ENCODE measurements at regions not wholly inside any gene's neighbourhood (a gene's known extent, or its start where the extent isn't known, plus 50 kb on each side); places are given as distances from the start of the nearest gene placed in this dataset.

- Mint-ChIP-seq H3K27ac (no peak overlapping the region), H3K4me3 (no peak overlapping the region), H3K9me3 (no peaks in the 10 kb centered on the region), H3K4me1 (ENCODE audit: low read depth) (no peaks in the 10 kb centered on the region), H3K27me3 (no peaks in the 10 kb centered on the region), H3K36me3 (ENCODE audit: low read depth) (no peaks in the 10 kb centered on the region)
- intact Hi-C loops (cut with micrococcal nuclease): no loop called here
Observed at GRCh38 chr17:70969521-70970034, 800.2 kb downstream of the KCNJ2 start.

- Mint-ChIP-seq H3K4me1 (ENCODE audit: low read depth) (no peaks in the 10 kb centered on the region), H3K9me3 (peaks cover 25% of the 10 kb centered on the region), H3K36me3 (ENCODE audit: low read depth) (no peaks in the 10 kb centered on the region), H3K4me3 (no peak overlapping the region), H3K27me3 (no peaks in the 10 kb centered on the region), H3K27ac (no peak overlapping the region)
- intact Hi-C loops (cut with micrococcal nuclease): no loop called here
Observed at GRCh38 chr17:70976447-70976846, 807.1 kb downstream of the KCNJ2 start.

GRCh38 chr17:70984873-70985272 lies 815.5 kb downstream of the KCNJ2 start:
- H3K27me3 Mint-ChIP-seq: no peaks in the 10 kb centered on the region
- no peaks in the 10 kb centered on the region for H3K36me3 Mint-ChIP-seq (ENCODE audit: low read depth)
- peaks cover 41% of the 10 kb centered on the region for H3K9me3 Mint-ChIP-seq
- no peak overlapping the region for H3K27ac Mint-ChIP-seq
- H3K4me1 Mint-ChIP-seq (ENCODE audit: low read depth): no peaks in the 10 kb centered on the region
- no peak overlapping the region for H3K4me3 Mint-ChIP-seq
- intact Hi-C loops (cut with micrococcal nuclease): no loop called here

- Mint-ChIP-seq H3K9me3 (peaks cover 57% of the 10 kb centered on the region), H3K27me3 (no peaks in the 10 kb centered on the region), H3K4me3 (no peak overlapping the region), H3K36me3 (ENCODE audit: low read depth) (no peaks in the 10 kb centered on the region), H3K4me1 (ENCODE audit: low read depth) (no peaks in the 10 kb centered on the region), H3K27ac (no peak overlapping the region)
- intact Hi-C loops (cut with micrococcal nuclease): no loop called here
Observed at GRCh38 chr17:70987867-70988340, 818.6 kb downstream of the KCNJ2 start.

GRCh38 chr17:70988622-70989021 lies 819.3 kb downstream of the KCNJ2 start:
- Mint-ChIP-seq H3K4me3 (no peak overlapping the region), H3K9me3 (peaks cover 56% of the 10 kb centered on the region)
- intact Hi-C loops (cut with micrococcal nuclease): no loop called here

GRCh38 chr17:70989280-70989679 lies 819.9 kb downstream of the KCNJ2 start:
- H3K36me3 Mint-ChIP-seq (ENCODE audit: low read depth): no peaks in the 10 kb centered on the region
- intact Hi-C loops (cut with micrococcal nuclease): no loop called here
- no peaks in the 10 kb centered on the region for H3K4me1 Mint-ChIP-seq (ENCODE audit: low read depth)
- peaks cover 49% of the 10 kb centered on the region for H3K9me3 Mint-ChIP-seq
- H3K27ac Mint-ChIP-seq: no peak overlapping the region
- no peak overlapping the region for H3K4me3 Mint-ChIP-seq
- H3K27me3 Mint-ChIP-seq: no peaks in the 10 kb centered on the region

More at GRCh38 chr17:70988622-70989021, 819.3 kb downstream of the KCNJ2 start:
- Mint-ChIP-seq H3K36me3 (ENCODE audit: low read depth) (no peaks in the 10 kb centered on the region), H3K27ac (no peak overlapping the region), H3K4me1 (ENCODE audit: low read depth) (no peaks in the 10 kb centered on the region), H3K27me3 (no peaks in the 10 kb centered on the region)

GRCh38 chr17:70994194-70994593 lies 824.9 kb downstream of the KCNJ2 start:
- H3K4me1 Mint-ChIP-seq (ENCODE audit: low read depth): no peaks in the 10 kb centered on the region
- intact Hi-C loops (cut with micrococcal nuclease): no loop called here
- no peaks in the 10 kb centered on the region for H3K27me3 Mint-ChIP-seq
- no peaks in the 10 kb centered on the region for H3K36me3 Mint-ChIP-seq (ENCODE audit: low read depth)
- H3K4me3 Mint-ChIP-seq: no peak overlapping the region
- peaks cover 48% of the 10 kb centered on the region for H3K9me3 Mint-ChIP-seq
- no peak overlapping the region for H3K27ac Mint-ChIP-seq

- H3K4me3 Mint-ChIP-seq: no peak overlapping the region
- no peaks in the 10 kb centered on the region for H3K4me1 Mint-ChIP-seq (ENCODE audit: low read depth)
- no peaks in the 10 kb centered on the region for H3K27me3 Mint-ChIP-seq
- H3K9me3 Mint-ChIP-seq: peaks cover 33% of the 10 kb centered on the region
- intact Hi-C loops (cut with micrococcal nuclease): no loop called here
- no peak overlapping the region for H3K27ac Mint-ChIP-seq
- H3K36me3 Mint-ChIP-seq (ENCODE audit: low read depth): no peaks in the 10 kb centered on the region
Observed at GRCh38 chr17:70995997-70996396, 826.7 kb downstream of the KCNJ2 start.

DNA sequence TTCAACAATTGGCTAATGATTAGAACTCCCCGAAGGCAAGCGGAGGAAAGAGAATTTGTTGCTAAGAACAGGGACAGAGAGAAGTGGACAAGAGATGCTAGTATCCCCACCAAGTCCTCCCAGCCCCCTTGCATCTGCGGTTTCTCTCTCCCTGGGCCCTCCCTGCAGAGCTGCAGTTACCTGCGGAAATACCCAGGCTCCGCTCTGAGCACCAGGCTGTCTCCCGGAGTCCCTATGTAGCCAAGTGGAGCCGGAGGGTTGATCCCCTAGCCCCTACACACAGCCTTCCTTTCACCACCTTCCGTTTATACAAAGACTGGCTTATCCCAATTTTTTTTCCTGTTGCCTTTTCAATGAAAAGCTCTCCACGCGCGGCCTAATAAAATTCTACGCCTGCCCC lies 834.4 kb downstream of the KCNJ2 start:
- intact Hi-C loops (cut with micrococcal nuclease): no loop called here
- H3K27ac Mint-ChIP-seq: no peak overlapping the region
- no peaks in the 10 kb centered on the region for H3K4me1 Mint-ChIP-seq (ENCODE audit: low read depth)
- no peaks in the 10 kb centered on the region for H3K36me3 Mint-ChIP-seq (ENCODE audit: low read depth)
- no peaks in the 10 kb centered on the region for H3K27me3 Mint-ChIP-seq
- peaks cover 25% of the 10 kb centered on the region for H3K9me3 Mint-ChIP-seq
- H3K4me3 Mint-ChIP-seq: no peak overlapping the region

DNA sequence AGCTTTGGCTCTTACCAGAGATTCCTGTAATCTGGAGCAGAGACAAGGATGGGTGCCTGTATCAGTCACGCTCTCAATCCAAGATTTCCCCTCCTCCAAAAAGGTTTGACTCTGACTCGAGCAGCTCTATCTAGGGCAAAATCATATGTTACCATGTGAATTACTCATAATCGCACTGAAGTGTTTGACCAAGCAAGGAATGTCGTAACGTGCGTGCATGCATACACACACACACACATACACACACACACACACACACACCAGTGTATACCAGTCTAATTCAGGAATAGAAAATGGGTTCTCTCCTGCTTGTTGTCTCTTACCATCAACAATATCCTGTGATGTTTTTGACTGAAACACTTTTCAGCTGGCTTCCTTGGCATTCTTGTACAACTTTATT lies 835.1 kb downstream of the KCNJ2 start:
- Mint-ChIP-seq H3K4me3 (no peak overlapping the region), H3K9me3 (peaks cover 25% of the 10 kb centered on the region), H3K27me3 (no peaks in the 10 kb centered on the region), H3K27ac (no peak overlapping the region), H3K36me3 (ENCODE audit: low read depth) (no peaks in the 10 kb centered on the region), H3K4me1 (ENCODE audit: low read depth) (no peaks in the 10 kb centered on the region)
- intact Hi-C loops (cut with micrococcal nuclease): no loop called here

- Mint-ChIP-seq H3K27me3 (no peaks in the 10 kb centered on the region), H3K27ac (no peak overlapping the region), H3K9me3 (peaks cover 44% of the 10 kb centered on the region), H3K36me3 (ENCODE audit: low read depth) (no peaks in the 10 kb centered on the region), H3K4me3 (no peak overlapping the region), H3K4me1 (ENCODE audit: low read depth) (no peaks in the 10 kb centered on the region)
- intact Hi-C loops (cut with micrococcal nuclease): no loop called here
Observed at GRCh38 chr17:71011391-71011790, 842.1 kb downstream of the KCNJ2 start.

DNA sequence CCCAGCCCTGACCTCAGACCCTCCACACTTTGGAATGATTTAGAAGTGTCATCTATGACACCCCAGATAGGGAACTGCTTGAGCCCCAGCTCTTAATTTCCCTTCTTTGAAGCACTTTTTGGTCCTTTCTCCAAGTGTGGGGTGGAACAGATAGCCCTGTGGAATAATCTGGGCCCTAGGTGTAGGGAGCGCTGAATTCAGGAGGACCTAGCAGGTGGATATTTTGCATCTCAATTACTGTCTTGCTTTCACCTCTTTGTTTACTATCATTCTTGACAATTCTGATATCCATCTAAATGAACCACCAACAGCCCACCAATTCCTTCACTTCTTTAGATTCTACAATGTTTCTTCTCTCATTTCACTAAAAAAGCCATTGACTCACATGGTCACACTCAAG lies 850.4 kb downstream of the KCNJ2 start:
- Mint-ChIP-seq H3K4me3 (no peak overlapping the region), H3K36me3 (ENCODE audit: low read depth) (no peaks in the 10 kb centered on the region), H3K27me3 (no peaks in the 10 kb centered on the region), H3K27ac (no peak overlapping the region), H3K9me3 (peaks cover 10% of the 10 kb centered on the region), H3K4me1 (ENCODE audit: low read depth) (no peaks in the 10 kb centered on the region)
- intact Hi-C loops (cut with micrococcal nuclease): no loop called here

- Mint-ChIP-seq H3K9me3 (peaks cover 5% of the 10 kb centered on the region), H3K4me3 (no peak overlapping the region), H3K36me3 (ENCODE audit: low read depth) (no peaks in the 10 kb centered on the region), H3K4me1 (ENCODE audit: low read depth) (no peaks in the 10 kb centered on the region), H3K27me3 (no peaks in the 10 kb centered on the region), H3K27ac (no peak overlapping the region)
- intact Hi-C loops (cut with micrococcal nuclease): no loop called here
Observed at GRCh38 chr17:71022758-71023157, 853.4 kb downstream of the KCNJ2 start.

DNA sequence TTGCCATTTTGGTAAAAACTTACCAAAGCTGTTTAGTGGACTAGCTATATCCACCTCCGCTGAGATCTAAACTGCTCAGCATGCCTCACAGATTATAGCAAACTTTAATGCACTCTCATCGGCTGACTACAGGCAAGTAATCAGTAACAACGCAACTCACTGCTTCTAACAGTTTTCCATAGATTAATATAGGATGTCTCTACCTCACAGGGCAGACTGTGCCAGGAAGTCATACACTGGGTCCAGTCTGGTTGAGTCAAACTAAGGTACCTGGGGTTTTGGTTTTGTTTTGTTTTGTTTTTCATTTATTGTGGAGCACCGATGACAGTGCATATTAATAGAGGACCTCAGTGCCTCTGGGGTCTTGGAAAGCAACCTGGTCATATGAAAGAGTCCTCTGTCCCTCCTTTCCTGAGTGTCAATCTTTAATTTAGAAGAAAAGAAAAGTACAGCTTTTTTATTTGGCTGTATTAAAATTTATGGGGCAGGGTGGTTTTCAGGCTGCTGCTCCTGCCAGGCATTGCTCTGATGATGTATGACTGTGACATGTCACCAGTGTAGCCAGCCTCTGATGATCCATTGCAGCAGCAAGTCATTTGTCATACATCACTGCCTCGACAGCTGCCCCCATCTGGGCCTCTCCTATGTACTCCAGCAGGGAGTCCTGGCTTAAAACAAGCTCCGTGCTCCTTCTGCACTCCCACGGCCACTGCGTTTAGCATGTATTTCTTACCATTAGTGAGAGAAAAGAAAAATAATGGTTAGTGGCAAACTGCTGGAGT lies 854.1 kb downstream of the KCNJ2 start:
- H3K4me1 Mint-ChIP-seq (ENCODE audit: low read depth): no peaks in the 10 kb centered on the region
- intact Hi-C loops (cut with micrococcal nuclease): no loop called here
- no peak overlapping the region for H3K4me3 Mint-ChIP-seq
- no peaks in the 10 kb centered on the region for H3K9me3 Mint-ChIP-seq
- no peaks in the 10 kb centered on the region for H3K36me3 Mint-ChIP-seq (ENCODE audit: low read depth)
- no peak overlapping the region for H3K27ac Mint-ChIP-seq
- H3K27me3 Mint-ChIP-seq: no peaks in the 10 kb centered on the region

GRCh38 chr17:71024172-71024571 lies 854.8 kb downstream of the KCNJ2 start:
- Mint-ChIP-seq H3K4me1 (ENCODE audit: low read depth) (no peaks in the 10 kb centered on the region), H3K4me3 (no peak overlapping the region), H3K9me3 (no peaks in the 10 kb centered on the region), H3K27ac (no peak overlapping the region), H3K36me3 (ENCODE audit: low read depth) (no peaks in the 10 kb centered on the region), H3K27me3 (no peaks in the 10 kb centered on the region)
- intact Hi-C loops (cut with micrococcal nuclease): no loop called here

Measured in dendritic cell treated with granulocyte-macrophage colony-stimulating factor and Interleukin-4, amounts not matched to agents 40 ng/mL and 50 ng/mL, for 4 days (primary cell).